Right ventricle myocardium superior (tissue), 1 donor: ENCODE measurements at regions not wholly inside any gene's neighbourhood (a gene's known extent, or its start where the extent isn't known, plus 50 kb on each side); places are given as distances from the start of the nearest gene placed in this dataset.

Source experiments
- ATAC-seq: fragments of 200-7000 bp; cut with Tn5 transposase; one replicate; pipeline ENCODE4 v1.9.1; 2020; ENCODE audit warnings: mild to moderate bottlenecking; ENCODE audit not compliant: poor library complexity
- DNase-seq: peaks from one replicate; pipeline ENCODE4 v3.0.0-alpha.2; 2020
- intact Hi-C: fragments of 100-400 bp; cut with DNase I; formaldehyde crosslinking; loops from one replicate; pipeline ENCODE4 v1.11.2; 2022
- donor health status: DM: no; HTN: yes; CAD: no; lungs with severe emphysema.

DNA sequence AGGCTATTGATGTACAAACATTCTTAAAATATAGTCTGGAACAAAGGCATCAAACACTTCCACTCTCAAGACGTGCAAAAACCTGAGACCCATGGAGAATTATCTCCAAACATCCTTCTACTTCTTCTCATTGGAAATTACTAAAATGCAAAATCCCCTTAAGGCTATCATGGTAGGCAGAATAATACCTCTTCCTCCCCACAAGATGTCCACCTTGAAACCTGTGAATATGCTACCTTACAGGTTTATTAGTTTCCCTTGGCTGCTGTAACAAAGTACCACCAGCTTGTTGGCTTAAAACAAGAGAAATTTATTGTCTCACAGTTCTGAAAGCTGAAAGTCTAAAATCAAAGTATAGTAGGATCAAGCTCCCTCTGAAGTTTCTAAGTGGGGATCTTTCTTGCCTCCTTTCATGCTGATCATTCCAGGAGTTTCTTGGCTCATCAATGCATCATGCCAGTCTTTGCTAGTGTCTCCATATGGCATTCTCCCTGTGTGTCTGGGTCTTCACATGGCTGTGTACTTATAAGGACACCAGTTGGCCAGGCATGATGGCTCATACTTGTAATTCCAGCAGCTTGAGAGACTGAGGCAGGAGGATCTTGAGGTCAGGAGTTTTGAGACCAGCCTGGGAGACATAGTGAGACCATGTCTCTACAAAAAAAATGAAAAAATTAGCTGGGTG is 163.7 kb upstream of the NCK2 start:
- intact Hi-C loops, result no loop called here
- no peak for ATAC-seq

DNA sequence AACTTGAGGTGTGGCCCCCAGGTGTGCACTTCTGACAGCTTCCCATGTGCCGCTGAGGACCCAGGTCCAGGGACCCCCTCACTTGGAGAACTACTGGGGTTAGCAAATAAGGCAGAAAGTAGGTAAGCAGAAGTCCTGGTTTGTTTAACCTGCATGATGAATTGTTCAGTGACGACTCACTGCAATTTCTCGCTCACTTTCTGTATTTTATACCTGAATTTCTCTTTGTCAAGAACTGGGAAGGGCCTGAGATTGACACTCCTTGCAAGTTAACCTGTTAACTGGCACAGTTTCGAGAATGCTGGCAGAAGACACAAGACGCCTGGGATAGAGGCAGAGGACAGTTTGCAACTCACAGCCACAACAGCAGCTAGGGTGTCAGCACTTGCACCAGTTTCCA is 164.5 kb upstream of the NCK2 start:
- intact Hi-C loops, result no loop called here
- DNase-seq (no peak), ATAC-seq (no peak)

More for the DNA sequence above, 163.7 kb upstream of the NCK2 start:
- DNase-seq, result no peak

DNA sequence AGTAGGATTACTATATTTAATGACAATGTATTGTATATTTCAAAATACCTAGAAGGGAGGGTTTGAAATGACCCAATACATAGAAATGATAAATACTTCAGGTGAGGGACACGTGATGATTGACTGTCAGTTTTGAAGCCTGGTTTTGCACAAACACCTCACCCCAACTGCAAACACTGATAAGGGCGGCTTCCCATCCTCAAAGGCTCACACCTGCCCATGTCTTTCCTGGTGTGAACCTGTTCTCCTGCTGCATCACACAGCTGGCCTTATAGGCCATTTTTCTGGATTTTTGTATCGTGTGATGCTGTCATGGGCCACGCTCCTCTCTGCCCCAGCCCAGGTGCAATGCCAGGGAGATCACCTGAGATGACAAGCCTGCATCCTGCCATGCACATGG is 166.5 kb upstream of the NCK2 start:
- intact Hi-C loops, result loop anchor here (10.0 kb wide), 1 partner anchor 517 kb away; no protein-coding TSS in a partner anchor
- DNase-seq (no peak), ATAC-seq (no peak)

DNA sequence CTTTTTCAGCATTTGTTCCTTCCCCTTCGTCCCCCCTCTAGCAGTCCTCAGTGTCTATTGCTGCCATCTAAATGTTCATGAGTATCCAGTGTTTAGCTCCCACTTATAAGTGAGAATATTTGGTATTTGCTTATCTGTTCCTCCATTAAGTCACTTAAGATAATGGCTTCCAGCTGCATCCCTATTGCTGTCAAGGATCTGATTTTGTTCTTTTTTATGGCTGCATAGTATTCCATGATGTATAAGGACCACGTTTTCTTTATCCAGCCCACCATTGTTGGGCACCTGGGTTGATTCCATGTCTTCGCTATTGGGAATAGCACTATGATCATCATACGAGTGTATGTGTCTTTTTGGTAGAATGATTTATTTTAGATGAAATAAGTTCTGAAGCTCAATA is 166.9 kb upstream of the NCK2 start:
- no peak for ATAC-seq
- DNase-seq, result no peak
- intact Hi-C loops, result loop anchor here (10.0 kb wide), 1 partner anchor 517 kb away; no protein-coding TSS in a partner anchor

DNA sequence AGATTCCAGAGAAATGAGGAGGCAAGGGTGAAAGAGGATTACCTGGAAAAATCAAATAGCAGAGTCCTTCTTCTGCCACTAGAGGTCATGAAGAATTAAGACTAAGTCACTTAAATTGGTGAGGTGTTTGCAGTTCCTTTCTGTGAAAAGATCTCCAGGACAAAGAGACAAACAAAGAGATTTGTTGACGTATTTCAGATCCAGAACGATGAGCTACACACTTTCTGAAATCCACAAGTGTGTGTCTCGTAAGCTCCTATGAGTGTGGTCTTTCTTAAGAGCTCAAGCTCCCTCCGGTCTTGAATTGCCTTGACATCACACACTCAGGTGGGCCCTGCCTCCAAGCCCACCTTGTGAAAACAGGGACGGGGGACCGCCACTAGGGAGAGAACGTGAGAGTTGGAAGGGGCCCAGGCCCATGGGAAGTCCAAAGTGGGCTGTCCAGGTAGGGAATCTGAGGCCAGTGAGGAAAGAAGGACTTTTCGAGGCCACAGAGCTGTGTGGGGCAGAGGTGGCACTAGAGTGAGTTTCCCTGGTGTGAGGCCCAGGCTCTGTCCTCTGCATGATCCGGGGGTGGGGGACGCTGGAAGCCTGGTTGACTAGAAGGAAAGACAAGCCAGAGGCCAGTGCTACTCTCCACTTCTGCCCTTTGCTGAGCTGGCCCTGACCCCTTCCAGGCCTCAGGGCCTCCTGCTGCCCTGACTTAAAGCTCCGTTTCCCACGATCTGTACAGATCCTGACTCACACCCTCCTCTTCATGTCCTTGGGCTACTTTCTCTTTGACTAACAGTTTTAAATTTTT is 168.1 kb upstream of the NCK2 start:
- ATAC-seq (peak; percentile 77), DNase-seq (no peak)
- intact Hi-C loops, result loop anchor here (10.0 kb wide), 1 partner anchor 518 kb away; no protein-coding TSS in a partner anchor

DNA sequence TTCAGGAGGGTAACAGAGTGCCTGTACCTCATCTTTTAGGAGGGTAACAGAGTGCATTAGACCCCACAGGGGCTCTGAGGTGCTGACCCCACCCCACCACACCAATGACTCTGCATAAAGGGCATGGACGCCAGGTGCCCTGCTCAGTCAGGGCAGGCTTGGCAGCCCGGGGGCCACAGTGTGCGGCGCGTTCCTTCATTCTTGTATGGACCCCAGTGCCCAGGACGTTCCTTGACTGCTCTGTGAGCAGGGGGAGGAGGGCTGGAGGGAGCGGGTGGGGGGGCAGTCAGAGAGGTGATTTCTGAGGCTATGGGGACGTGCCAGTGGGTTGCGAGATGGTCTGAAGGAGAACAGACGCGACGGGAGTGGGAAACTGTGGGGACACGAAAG is 168.7 kb upstream of the NCK2 start:
- ATAC-seq (peak; percentile 23), DNase-seq (no peak)
- intact Hi-C loops, result loop anchor here (10.0 kb wide), 1 partner anchor 519 kb away; no protein-coding TSS in a partner anchor

DNA sequence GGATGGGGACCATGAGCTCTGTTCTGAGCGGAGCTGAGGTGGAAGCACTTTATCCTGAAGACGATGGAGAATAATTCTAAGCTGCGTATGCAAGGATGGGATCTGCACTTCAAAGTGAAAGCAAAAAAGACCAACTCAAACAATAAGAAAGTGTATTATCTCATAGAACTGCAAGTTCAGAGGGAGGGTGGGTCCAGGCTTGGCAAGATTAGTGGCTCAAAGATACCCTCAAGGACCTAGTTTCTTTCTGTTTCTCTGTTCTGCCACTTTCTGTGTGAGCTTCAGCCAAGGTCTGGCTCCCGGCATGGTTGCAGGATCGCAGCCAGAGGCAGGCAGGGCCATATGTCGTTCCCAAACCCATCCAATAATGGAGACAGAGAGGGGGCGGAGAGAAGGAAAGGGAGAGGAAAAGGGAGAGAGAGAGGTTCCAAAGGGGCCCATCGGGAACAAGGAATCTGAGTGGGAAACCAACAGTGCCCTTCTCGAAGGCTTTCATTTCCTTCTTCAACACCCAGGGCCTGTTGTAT is 169.2 kb upstream of the NCK2 start:
- DNase-seq, result no peak
- no peak for ATAC-seq
- intact Hi-C loops, result loop anchor here (10.0 kb wide), 1 partner anchor 519 kb away; no protein-coding TSS in a partner anchor

DNA sequence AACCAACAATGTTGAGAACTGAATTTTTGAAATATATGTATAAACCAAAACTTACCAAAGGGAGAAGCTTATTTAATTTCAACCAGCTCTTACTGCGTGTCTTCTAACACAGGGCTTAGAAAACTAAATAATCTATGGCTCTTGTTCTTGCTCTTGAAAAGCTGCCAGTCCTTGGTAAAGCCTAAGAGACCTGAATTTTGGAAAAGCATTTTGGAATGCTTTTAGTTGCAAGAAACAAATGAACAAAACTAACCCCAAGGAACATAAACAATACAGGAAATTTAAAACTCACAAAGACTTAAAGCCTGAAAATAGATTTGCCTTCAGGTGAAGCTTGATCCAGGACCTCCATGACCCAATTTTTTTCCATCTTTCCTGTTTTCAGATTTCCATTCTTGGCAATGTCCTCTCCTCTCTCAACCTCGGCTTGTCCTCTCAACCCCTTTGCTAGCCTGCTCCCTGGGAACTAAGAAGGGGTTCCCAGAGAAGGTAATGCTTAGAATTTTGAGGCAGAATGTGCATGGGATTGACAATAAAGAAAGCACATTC is 169.8 kb upstream of the NCK2 start:
- ATAC-seq, result no peak
- intact Hi-C loops, result loop anchor here (10.0 kb wide), 1 partner anchor 520 kb away; no protein-coding TSS in a partner anchor
- DNase-seq, result no peak

DNA sequence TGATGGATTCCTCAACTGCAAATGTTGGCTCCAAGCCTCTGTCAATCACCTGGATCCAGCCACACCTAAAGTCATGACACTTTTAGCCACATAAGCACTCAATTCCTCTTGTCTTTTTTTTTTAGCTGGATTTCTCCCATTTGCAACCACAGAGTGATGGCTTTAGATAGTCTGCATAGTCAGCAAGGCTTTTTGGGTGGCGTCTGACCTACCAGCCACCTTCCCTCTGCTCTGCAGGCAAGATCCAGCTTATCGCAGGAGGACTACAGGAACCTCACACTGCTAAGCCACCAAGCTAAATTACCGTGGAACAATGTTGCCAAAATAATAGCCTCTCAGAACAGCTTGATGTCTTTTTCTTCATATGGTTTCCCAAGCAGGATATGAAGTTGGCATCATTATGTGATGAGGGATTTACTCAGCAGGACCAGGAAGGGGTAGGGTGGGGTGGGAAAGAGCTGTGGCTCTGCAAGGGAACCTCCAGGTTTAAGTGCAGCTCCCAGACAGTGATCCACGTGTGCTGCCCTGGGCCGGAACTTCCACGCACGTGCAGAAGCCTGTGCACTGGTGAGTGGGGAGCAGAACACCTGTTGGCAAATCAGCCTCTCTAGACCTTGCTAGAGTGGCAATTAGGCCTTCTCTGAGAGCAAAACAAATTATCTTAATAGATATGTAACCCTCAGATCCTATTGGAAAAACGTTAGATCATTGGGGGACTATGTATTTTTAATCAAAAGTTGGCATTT is 170.6 kb upstream of the NCK2 start:
- DNase-seq (no peak), ATAC-seq (no peak)
- intact Hi-C loops, result loop anchor here (10.0 kb wide), 1 partner anchor 521 kb away; no protein-coding TSS in a partner anchor

DNA sequence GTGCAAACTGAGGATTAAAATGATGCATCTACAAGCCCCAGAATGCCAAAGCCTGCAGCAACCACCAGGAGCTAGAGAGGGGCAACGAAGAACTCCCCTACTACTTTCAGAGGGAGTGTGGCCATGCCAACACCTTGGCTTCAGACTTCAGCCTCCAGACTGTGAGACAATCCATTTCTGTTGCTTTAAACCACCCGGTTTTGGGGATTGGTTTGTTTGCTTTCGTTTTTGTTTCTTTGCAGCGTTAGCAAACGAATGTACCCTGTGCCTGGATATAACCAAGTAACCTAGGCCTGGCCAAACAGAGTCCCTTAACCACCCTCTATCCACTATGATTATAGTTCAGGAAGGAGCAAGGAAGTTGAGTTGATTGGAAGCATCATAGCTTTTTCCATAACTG is 171.2 kb upstream of the NCK2 start:
- ATAC-seq, result no peak
- intact Hi-C loops, result loop anchor here (10.0 kb wide), 1 partner anchor 521 kb away; no protein-coding TSS in a partner anchor
- DNase-seq, result no peak

DNA sequence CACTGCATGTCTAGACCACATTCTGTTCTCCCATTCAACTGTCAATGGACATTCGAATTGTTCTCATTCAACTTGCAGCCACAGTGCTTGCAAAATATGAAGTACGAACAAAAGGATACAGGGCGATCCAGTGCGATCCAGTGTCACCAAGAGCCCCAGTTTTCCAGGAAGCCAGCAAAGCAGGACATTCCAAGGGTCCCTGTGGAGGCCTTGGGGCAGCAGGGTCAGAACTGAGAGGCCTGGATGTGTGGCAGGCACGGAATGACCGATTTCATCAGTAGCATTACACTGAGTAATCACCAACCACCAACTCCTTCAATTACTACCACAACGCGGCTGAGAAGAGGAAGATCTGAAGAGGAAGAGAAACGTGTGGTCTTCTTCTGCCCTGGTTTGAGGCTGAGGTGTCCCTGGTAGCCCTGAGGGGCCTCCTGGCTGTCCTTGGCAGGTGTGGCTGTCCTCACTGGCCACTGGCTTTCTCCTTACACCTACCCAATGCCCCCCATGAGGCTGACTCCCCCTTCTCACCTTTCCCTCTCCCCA is 172.7 kb upstream of the FHL2 start:
- DNase-seq (peak; percentile 48), ATAC-seq (no peak)
- intact Hi-C loops, result loop anchor here (10.0 kb wide), 1 partner anchor 523 kb away; no protein-coding TSS in a partner anchor

DNA sequence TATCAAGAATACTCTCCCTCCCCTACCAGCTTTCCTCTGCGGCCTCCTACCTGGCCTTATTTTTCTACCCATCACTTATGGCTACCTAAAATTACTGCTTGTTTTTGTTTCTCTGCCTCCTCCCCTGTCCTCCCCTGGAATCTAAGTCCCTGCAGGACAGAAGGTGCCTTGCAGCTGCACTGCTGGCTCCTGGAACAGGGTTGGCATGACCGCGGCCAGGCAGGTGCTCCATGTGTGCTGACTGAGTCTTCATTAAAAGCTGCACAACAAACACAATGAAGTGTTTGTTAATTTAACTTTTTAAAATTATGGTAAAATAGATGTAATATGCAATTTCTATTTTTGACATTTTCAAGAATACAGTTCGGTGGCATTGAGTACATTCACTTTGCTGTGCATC is 171.9 kb upstream of the FHL2 start:
- DNase-seq (no peak), ATAC-seq (no peak)
- intact Hi-C loops, result loop anchor here (10.0 kb wide), 1 partner anchor 524 kb away; no protein-coding TSS in a partner anchor

DNA sequence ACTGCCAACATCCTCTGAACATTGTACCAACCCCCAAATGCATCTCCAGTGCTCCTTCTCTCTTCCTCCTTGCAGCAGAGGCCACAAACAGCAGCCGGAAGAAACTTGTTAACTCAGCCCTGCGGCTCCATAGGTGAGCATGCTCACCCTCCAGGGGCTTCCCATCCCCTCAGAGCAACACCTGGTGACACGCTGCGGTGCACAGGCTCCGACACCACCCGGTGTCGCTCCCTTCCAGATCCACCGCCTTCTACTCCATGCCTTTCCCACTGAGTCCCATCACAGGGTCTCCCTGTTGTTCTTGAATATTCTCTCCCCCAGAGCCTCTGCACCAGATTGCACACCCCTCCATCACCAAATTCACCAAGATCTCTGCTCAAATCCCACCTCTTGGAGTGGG is 171.5 kb upstream of the FHL2 start:
- no peak for ATAC-seq
- intact Hi-C loops, result loop anchor here (10.0 kb wide), 1 partner anchor 524 kb away; no protein-coding TSS in a partner anchor
- no peak for DNase-seq

DNA sequence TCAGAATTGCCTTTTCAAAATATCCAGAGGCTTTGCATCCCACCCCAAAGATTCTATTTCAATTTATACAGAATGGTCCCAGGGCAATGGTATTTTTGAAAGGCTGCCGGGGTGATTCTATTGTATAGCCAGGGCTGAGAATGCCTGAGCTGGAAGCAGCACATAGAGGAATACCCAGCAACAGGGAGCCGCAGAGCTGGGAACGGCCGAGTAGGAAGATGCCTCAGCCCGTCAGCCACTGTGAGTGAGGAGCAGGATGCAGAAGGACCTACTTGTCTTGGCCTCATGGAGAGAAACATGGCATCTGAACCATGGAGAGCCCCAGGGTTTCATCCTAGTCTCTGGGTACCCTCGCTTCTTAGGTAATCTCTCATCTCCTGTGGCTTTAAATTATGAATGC is 170.8 kb upstream of the FHL2 start:
- no peak for DNase-seq
- no peak for ATAC-seq
- intact Hi-C loops, result loop anchor here (10.0 kb wide), 1 partner anchor 525 kb away; no protein-coding TSS in a partner anchor

DNA sequence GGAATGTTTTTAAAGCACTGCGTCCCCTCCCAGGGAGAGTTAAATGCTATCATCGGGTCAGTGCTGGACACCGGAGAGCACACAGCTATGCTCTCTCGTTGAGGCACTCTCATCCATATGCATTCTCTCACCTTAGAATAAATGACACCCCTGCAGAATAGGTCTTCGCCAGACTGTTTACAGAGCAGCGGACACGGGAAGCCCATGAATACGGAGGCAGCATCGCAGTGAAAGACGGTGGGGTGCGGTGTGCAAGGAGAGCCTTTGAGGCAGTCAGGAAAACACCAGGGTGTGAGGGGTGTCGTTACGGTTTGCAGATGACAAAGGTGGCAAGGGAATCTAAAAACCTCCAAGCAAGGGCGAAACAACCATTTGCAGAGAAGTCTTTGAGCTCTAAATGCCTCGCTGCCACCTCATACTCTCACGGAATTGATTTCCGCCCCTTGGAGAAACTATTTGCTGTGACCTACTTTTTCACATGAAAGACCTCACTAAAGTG is 169.2 kb upstream of the FHL2 start:
- DNase-seq (no peak), ATAC-seq (no peak)
- intact Hi-C loops, result no loop called here

DNA sequence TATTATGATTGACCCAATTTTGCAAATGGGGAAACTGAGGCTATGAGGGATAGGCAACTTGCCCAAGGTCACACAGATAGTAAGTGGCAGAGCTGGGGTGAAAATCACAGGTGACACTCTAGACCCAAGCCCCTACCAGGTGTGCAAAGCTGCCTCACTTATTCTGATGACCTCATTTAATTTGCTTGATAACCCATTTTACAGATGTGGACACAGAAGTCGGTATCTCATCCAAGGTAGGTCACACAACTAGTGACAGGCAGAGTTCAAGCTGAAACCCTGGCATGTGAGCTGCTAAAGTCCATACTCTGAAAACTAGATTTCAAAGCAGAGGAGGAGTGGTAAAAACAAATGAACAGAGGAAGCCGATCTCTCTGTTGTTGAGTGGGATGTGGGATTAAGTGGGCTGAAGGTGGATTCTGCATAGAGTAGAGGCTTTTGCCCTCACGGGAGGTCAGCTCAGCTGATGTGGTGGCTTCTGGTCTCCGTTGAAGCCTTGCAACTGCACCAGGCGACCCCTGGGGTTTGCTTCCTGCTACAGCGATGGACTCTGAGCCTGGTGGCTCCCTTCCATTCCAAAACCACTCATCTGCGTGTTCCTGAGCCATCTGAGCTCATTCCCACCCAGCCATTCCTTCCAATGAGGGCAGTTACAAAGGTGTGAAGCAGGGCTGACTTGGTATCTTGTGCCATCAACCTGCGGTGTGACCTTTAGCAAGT is 164.3 kb upstream of the FHL2 start:
- ATAC-seq, result no peak
- no peak for DNase-seq
- intact Hi-C loops, result no loop called here

DNA sequence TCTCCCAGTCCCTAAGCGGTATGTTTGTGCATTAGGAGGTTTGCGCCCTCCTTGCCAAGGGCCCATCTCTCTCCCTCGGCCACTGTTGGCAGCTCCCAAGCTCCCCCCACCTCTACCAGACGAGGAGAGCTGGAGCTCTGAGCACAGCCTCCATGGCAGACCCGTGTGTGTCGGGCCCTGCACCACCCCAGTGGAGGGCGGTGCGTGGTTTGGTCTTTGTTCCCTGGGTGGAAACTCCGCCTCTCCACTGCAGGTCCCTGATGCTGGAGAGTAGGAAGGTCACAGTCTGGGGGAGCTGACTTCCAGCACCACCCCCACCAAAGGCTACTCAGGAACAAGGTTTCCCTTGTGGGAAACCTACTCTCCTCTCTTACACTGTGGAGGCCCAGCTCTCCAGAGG is 162.6 kb upstream of the FHL2 start:
- ATAC-seq (no peak), DNase-seq (no peak)
- intact Hi-C loops, result no loop called here
